Vagina (tissue), 2 donors: ENCODE measurements at regions not wholly inside any gene's neighbourhood (a gene's known extent, or its start where the extent isn't known, plus 50 kb on each side); places are given as distances from the start of the nearest gene placed in this dataset.
"Not testable (repeated sequence)": the region's sequence is repeated elsewhere in the genome, so short reads cannot be mapped to it uniquely, and the experiment has no call there.

Experiments used
- DNase-seq, 2 donors: peaks; one replicate each; pipeline ENCODE4 v3.0.0-alpha.2; 2017; ENCODE audit errors: extremely low spot score in 2 of 2
- H3K27ac ChIP-seq: fragments of 200-600 bp; sonication (generic); one replicate; pipeline ENCODE4 v1.5.1; 2019
- H3K27me3 ChIP-seq: fragments of 200-600 bp; sonication (generic); one replicate; pipeline ENCODE4 v1.5.1; 2019
- H3K36me3 ChIP-seq, 2 donors: fragments of 200-600 bp; sonication (generic); one replicate each; pipeline ENCODE4 v1.5.1; 2017 to 2019
- H3K4me1 ChIP-seq: fragments of 200-600 bp; sonication (generic); one replicate; pipeline ENCODE4 v1.5.1; 2019
- H3K4me3 ChIP-seq, 2 donors: fragments of 200-600 bp; sonication (generic); 1 replicate in 1 of 2; 2 replicates in 1 of 2; pipeline ENCODE4 v1.5.1; 2016 to 2019
- H3K9me3 ChIP-seq: fragments of 200-600 bp; sonication (generic); one replicate; pipeline ENCODE4 v1.5.1; 2019
- POLR2A ChIP-seq, 2 donors: fragments of 450-650 bp; IDR thresholded peaks; one replicate each; pipeline ENCODE4 v1.6.1; 2017; ENCODE audit warnings: antibody characterized with exemption in 2 of 2, mild to moderate bottlenecking in 2 of 2, moderate library complexity in 2 of 2
- POLR2AphosphoS5 ChIP-seq, 2 donors: sonication (generic); formaldehyde crosslinking; IDR thresholded peaks; one replicate each; pipeline ENCODE4 v1.9.0; 2017; ENCODE audit warnings: antibody characterized with exemption in 2 of 2, mild to moderate bottlenecking in 2 of 2, low read depth in 1 of 2; ENCODE audit not compliant: insufficient read depth in 1 of 2
- intact Hi-C: fragments of 100-400 bp; cut with DNase I; formaldehyde crosslinking; loops from one replicate; pipeline ENCODE4 v1.15.1; 2023
- TF ChIP-seq, protein P1 (sequence below), 3 experiments: fragments of 450-650 bp in 2 of 3; fragments of 200-600 bp in 1 of 3; sonication (generic) in 1 of 3; IDR thresholded peaks; one replicate each; pipeline ENCODE4 v1.5.1; 2017 to 2019; ENCODE audit warnings: antibody characterized with exemption in 3 of 3, mild to moderate bottlenecking in 2 of 3, moderate library complexity in 2 of 3

DNA sequence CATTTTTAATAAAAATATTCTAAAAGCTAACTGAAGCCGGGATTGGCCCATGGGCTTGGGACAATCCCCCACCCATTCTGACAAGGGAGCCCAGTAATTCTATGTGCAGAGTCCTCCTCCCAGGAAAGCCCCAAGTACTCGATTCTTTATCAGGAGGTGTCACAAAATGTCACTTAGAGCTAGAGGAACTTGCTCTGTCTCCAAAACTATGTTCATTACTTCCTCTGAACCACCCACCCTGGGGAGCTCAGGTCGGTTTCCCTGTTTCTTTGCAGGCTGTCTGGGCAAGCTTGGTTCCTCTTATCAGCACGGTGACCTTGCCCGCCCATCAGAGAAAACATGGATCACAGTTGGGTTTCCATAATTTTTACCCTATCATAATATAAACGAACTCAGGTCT lies 430.6 kb upstream of the ID2 start:
- DNase-seq = peak in 1 of 2 donors; percentile 58
- H3K9me3 ChIP-seq = no peaks in the 10 kb centered on the region
- H3K4me1 ChIP-seq = no peaks in the 10 kb centered on the region
- intact Hi-C loops = no loop called here
- no peak overlapping the region for H3K27ac ChIP-seq
- H3K4me3 ChIP-seq = no peak overlapping the region
- TF ChIP-seq POLR2AphosphoS5 (IDR thresholded peaks at IDR 0.05; ENCODE audit: insufficient read depth in 1 of 2, low read depth in 1 of 2) (no peak), POLR2A (IDR thresholded peaks at IDR 0.05) (no peak)
- TF ChIP-seq, protein P1, sequence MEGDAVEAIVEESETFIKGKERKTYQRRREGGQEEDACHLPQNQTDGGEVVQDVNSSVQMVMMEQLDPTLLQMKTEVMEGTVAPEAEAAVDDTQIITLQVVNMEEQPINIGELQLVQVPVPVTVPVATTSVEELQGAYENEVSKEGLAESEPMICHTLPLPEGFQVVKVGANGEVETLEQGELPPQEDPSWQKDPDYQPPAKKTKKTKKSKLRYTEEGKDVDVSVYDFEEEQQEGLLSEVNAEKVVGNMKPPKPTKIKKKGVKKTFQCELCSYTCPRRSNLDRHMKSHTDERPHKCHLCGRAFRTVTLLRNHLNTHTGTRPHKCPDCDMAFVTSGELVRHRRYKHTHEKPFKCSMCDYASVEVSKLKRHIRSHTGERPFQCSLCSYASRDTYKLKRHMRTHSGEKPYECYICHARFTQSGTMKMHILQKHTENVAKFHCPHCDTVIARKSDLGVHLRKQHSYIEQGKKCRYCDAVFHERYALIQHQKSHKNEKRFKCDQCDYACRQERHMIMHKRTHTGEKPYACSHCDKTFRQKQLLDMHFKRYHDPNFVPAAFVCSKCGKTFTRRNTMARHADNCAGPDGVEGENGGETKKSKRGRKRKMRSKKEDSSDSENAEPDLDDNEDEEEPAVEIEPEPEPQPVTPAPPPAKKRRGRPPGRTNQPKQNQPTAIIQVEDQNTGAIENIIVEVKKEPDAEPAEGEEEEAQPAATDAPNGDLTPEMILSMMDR (IDR thresholded peaks at IDR 0.05) = no peak
- no peaks in the 10 kb centered on the region for H3K36me3 ChIP-seq
- no peaks in the 10 kb centered on the region for H3K27me3 ChIP-seq

DNA sequence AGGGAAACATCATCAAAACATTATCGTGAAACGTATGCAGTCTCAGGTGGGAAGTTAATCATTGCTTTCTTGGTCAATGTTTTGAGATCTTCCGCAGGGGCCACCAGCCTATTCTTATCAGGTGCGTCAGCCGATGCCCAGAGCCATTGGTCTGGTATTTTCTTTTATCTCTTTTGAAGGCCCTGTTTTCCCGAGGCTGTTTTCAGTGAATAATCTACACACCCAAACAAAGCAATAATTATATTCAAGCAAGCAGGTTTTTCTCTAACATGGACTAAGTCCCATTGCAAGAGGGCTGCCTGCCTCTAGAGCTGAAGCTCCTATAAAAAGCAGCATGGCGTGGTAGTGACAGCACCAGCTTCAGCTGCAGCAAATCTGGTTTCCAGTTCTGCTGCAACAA lies 430.0 kb upstream of the ID2 start:
- peak in 1 of 2 donors; percentile 18 for DNase-seq
- TF ChIP-seq, protein P1 (IDR thresholded peaks at IDR 0.05) = no peak
- TF ChIP-seq POLR2AphosphoS5 (IDR thresholded peaks at IDR 0.05; ENCODE audit: insufficient read depth in 1 of 2, low read depth in 1 of 2) (no peak), POLR2A (IDR thresholded peaks at IDR 0.05) (no peak)
- H3K36me3 ChIP-seq = no peaks in the 10 kb centered on the region
- H3K27ac ChIP-seq = no peak overlapping the region
- H3K27me3 ChIP-seq = no peaks in the 10 kb centered on the region
- intact Hi-C loops = no loop called here
- no peak overlapping the region for H3K4me3 ChIP-seq
- H3K4me1 ChIP-seq = no peaks in the 10 kb centered on the region
- no peaks in the 10 kb centered on the region for H3K9me3 ChIP-seq

DNA sequence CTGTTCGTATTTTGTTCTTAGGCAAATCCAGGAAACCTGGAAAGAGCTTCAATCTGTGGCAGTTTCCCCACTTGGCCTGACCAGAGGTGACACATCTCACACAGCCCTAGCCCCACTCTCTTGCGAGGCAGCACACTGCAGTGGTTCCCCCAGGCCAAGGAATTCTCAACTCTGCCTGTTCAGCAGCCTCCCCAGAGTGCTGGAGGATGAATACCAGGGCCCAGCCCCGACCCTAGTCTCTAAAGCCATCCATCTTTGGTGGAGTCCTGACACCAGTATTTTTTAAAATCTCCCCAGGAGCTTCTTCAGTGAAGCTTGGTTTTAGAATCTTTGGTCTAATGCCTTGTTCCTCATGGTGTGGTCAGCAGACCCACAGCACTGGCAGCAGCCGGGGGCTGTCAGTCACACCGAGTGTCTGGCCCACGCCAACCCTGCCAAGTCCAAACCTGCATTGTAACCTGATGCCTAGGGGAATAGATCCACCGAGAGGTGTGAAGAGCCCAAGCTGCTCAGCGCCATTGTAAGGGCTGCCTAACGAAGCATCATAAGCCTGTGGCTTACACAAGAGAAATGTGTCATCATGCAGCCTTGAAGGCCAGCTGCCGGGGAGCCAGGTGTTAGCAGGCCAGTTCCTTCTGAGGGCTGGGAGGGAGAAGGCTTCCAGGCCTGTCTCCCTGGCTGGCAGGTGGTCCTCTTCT lies 428.7 kb upstream of the ID2 start:
- H3K4me1 ChIP-seq = no peaks in the 10 kb centered on the region
- TF ChIP-seq, protein P1 (IDR thresholded peaks at IDR 0.05) = no peak
- intact Hi-C loops = no loop called here

DNA sequence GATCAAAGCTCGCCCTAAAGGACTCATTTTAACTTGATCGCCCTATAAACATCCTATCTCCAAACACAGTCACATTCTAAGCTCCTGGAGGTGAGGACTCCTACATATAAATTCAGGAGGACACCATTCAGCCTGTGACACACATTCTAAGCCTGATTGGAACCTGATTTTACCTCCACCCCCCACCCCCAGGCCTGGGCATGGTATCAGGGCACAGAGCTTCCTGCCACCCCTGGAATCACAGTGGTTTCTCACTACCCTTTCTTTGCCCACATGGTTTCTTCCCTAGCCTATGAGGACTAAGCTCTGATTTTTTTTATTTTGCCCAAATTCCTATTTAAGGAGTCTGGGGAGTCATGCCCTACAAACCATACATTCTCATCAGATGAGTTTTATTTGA lies 428.1 kb upstream of the ID2 start:
- TF ChIP-seq POLR2A (IDR thresholded peaks at IDR 0.05) = no peak
- TF ChIP-seq POLR2AphosphoS5 (IDR thresholded peaks at IDR 0.05; ENCODE audit: insufficient read depth in 1 of 2, low read depth in 1 of 2) = no peak
- TF ChIP-seq, protein P1 (IDR thresholded peaks at IDR 0.05) = no peak
- H3K27me3 ChIP-seq = no peaks in the 10 kb centered on the region
- no peak overlapping the region for H3K4me3 ChIP-seq
- intact Hi-C loops = no loop called here
- H3K36me3 ChIP-seq = no peaks in the 10 kb centered on the region
- H3K9me3 ChIP-seq = no peaks in the 10 kb centered on the region
- DNase-seq = no peak
- no peaks in the 10 kb centered on the region for H3K4me1 ChIP-seq
- H3K27ac ChIP-seq = no peak overlapping the region

More for the DNA sequence above, 428.7 kb upstream of the ID2 start:
- Histone ChIP-seq H3K36me3 (no peaks in the 10 kb centered on the region), H3K27ac (no peak overlapping the region), H3K4me3 (no peak overlapping the region), H3K9me3 (no peaks in the 10 kb centered on the region), H3K27me3 (no peaks in the 10 kb centered on the region)
- DNase-seq = no peak

DNA sequence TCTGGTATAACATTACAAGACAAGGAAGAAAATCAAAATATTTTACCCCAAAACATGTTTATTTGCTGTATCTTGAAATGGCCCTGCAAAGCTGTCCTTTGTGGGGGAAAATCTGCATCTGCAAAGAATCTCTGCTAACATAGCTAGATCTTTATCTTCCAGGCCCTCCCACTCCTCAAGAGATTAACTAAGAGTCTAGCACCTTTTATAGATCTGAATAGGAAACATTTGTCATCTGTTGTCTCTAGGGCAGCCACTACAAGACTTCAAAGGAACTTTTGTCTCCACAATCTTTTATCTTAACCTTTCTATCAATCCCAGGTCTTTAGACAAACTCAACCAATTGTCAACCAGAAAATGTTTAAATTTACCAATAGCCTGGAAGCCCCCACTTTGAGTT lies 427.6 kb upstream of the ID2 start:
- DNase-seq, H3K36me3 ChIP-seq, intact Hi-C loops, H3K27me3 ChIP-seq, H3K9me3 ChIP-seq, H3K4me1 ChIP-seq, H3K4me3 ChIP-seq, H3K27ac ChIP-seq: not testable (repeated sequence)
